ENCODE measurements at regions not wholly inside any gene's neighbourhood (a gene's known extent, or its start where the extent isn't known, plus 50 kb on each side); places are given as distances from the start of the nearest gene placed in this dataset.

- TF ChIP-seq CTCF (conservative IDR thresholded peaks at IDR 0.05; ENCODE audit: low read depth, low read length) = no peak
- no peak for TF ChIP-seq EZH2 (IDR thresholded peaks at IDR 0.05; ENCODE audit: borderline replicate concordance, low read depth, low read length, poor library complexity, severe bottlenecking)
Observed at GRCh38 chr13:89953581-89953980, 1393.9 kb upstream of the MIR17HG start.

Measured in A673 (cell line).